Smooth muscle cell (in vitro differentiated cells): ENCODE measurements at regions not wholly inside any gene's neighbourhood (a gene's known extent, or its start where the extent isn't known, plus 50 kb on each side); places are given as distances from the start of the nearest gene placed in this dataset.

Source experiments
- DNase-seq: peaks from one replicate; lab custom pipeline; 2025; ENCODE audit not compliant: unreplicated experiment; lab: John Stamatoyannopoulos, UW
- H2AFZ ChIP-seq: fragments of 200-600 bp; sonication (generic); 2 replicates; pipeline ENCODE4 v1.6.0; 2016; ENCODE audit warnings: antibody characterized with exemption, low read depth, mild to moderate bottlenecking
- H3F3A ChIP-seq: fragments of 200-600 bp; sonication (generic); 2 replicates; pipeline ENCODE4 v1.6.0; 2017; ENCODE audit warnings: antibody characterized with exemption, low read depth
- H3K27ac ChIP-seq: fragments of 200-600 bp; sonication (generic); 2 replicates; pipeline ENCODE4 v1.5.1; 2016; ENCODE audit warnings: low read depth, mild to moderate bottlenecking
- H3K27me3 ChIP-seq: fragments of 200-600 bp; sonication (generic); 2 replicates; pipeline ENCODE4 v1.6.1; 2016; ENCODE audit warnings: low read depth, mild to moderate bottlenecking
- H3K36me3 ChIP-seq: fragments of 200-600 bp; sonication (generic); 2 replicates; pipeline ENCODE4 v1.5.1; 2016; ENCODE audit warnings: low read depth
- H3K4me1 ChIP-seq: fragments of 200-600 bp; sonication (generic); 2 replicates; pipeline ENCODE4 v1.5.1; 2016; ENCODE audit warnings: low read depth
- H3K4me2 ChIP-seq: fragments of 200-600 bp; sonication (generic); 2 replicates; pipeline ENCODE4 v1.6.0; 2016; ENCODE audit warnings: mild to moderate bottlenecking
- H3K4me3 ChIP-seq: fragments of 200-600 bp; sonication (generic); 2 replicates; pipeline ENCODE4 v1.5.1; 2016; ENCODE audit warnings: mild to moderate bottlenecking
- H3K79me2 ChIP-seq: fragments of 200-600 bp; sonication (generic); 2 replicates; pipeline ENCODE4 v1.6.0; 2016; ENCODE audit warnings: low read depth, mild to moderate bottlenecking
- H3K9ac ChIP-seq: fragments of 200-600 bp; sonication (generic); 2 replicates; pipeline ENCODE4 v1.6.0; 2016; ENCODE audit warnings: low read depth
- H3K9me3 ChIP-seq: fragments of 200-600 bp; sonication (generic); replicated peaks from 2 replicates; pipeline ENCODE4 v1.5.1; 2016; ENCODE audit warnings: low read depth
- H4K20me1 ChIP-seq: fragments of 200-600 bp; sonication (generic); 2 replicates; pipeline ENCODE4 v1.6.0; 2016; ENCODE audit warnings: low read depth
- CTCF ChIP-seq: fragments of 200-600 bp; sonication (generic); IDR thresholded peaks from 2 replicates; pipeline ENCODE4 v1.5.1; 2017; ENCODE audit warnings: borderline replicate concordance, mild to moderate bottlenecking, antibody characterized with exemption; ENCODE audit not compliant: insufficient read depth, poor library complexity, severe bottlenecking
- WGBS: methylation state at CpG from one replicate; pipeline ENCODE4 v1.1.7; 2016; ENCODE audit warnings: low lambda C conversion rate; 5-methylcytosine and 5-hydroxymethylcytosine counted together

- Histone ChIP-seq H3F3A (no peaks in the 10 kb centered on the region), H3K27me3 (no peaks in the 10 kb centered on the region), H3K4me3 (no peak overlapping the region), H3K27ac (peak overlapping the region; percentile 84), H3K4me2 (peak overlapping the region; percentile 61), H3K79me2 (no peaks in the 10 kb centered on the region), H3K4me1 (peaks cover 3% of the 10 kb centered on the region), H2AFZ (peak overlapping the region; percentile 53), H3K9me3 (no peaks in the 10 kb centered on the region), H3K9ac (peak overlapping the region; percentile 29), H3K36me3 (no peaks in the 10 kb centered on the region), H4K20me1 (no peaks in the 10 kb centered on the region)
- 0% methylated on average over 1 of the region's 1 CpG for WGBS
- DNase-seq = no peak
- TF ChIP-seq CTCF = no peak
Observed at GRCh38 chr5:122715095-122715494, 59.8 kb upstream of the SNX2 start.

GRCh38 chr5:122718611-122719010, 56.3 kb upstream of the SNX2 start:
- no peaks in the 10 kb centered on the region for H3K9me3 ChIP-seq
- TF ChIP-seq CTCF = no peak
- no peaks in the 10 kb centered on the region for H4K20me1 ChIP-seq
- H3K9ac ChIP-seq = no peak overlapping the region
- no peak overlapping the region for H3K4me2 ChIP-seq
- H2AFZ ChIP-seq = peak overlapping the region; percentile 59
- H3K4me3 ChIP-seq = no peak overlapping the region
- no peaks in the 10 kb centered on the region for H3K27me3 ChIP-seq
- H3K4me1 ChIP-seq = peaks cover 3% of the 10 kb centered on the region
- H3K36me3 ChIP-seq = no peaks in the 10 kb centered on the region
- no peak for DNase-seq
- no peaks in the 10 kb centered on the region for H3K79me2 ChIP-seq
- no peaks in the 10 kb centered on the region for H3F3A ChIP-seq
- H3K27ac ChIP-seq = no peak overlapping the region

- no peaks in the 10 kb centered on the region for H4K20me1 ChIP-seq
- H3K4me3 ChIP-seq = no peak overlapping the region
- no peak overlapping the region for H2AFZ ChIP-seq
- H3K79me2 ChIP-seq = no peaks in the 10 kb centered on the region
- no peak for TF ChIP-seq CTCF
- H3K27ac ChIP-seq = no peak overlapping the region
- no peak overlapping the region for H3K4me2 ChIP-seq
- no peaks in the 10 kb centered on the region for H3F3A ChIP-seq
- no peak for DNase-seq
- H3K9me3 ChIP-seq = no peaks in the 10 kb centered on the region
- H3K4me1 ChIP-seq = peaks cover 2% of the 10 kb centered on the region
- 95% methylated on average over 3 of the region's 3 CpGs for WGBS
- no peak overlapping the region for H3K9ac ChIP-seq
- H3K36me3 ChIP-seq = no peaks in the 10 kb centered on the region
- H3K27me3 ChIP-seq = no peaks in the 10 kb centered on the region
Observed at GRCh38 chr5:122719991-122720746, 54.7 kb upstream of the SNX2 start.

- no peaks in the 10 kb centered on the region for H3K9me3 ChIP-seq
- no peaks in the 10 kb centered on the region for H3K36me3 ChIP-seq
- no peak overlapping the region for H2AFZ ChIP-seq
- no peak overlapping the region for H3K4me3 ChIP-seq
- no peaks in the 10 kb centered on the region for H3F3A ChIP-seq
- H4K20me1 ChIP-seq = no peaks in the 10 kb centered on the region
- 94% methylated on average over 3 of the region's 3 CpGs for WGBS
- H3K27ac ChIP-seq = no peak overlapping the region
- no peaks in the 10 kb centered on the region for H3K4me1 ChIP-seq
- H3K4me2 ChIP-seq = no peak overlapping the region
- TF ChIP-seq CTCF = no peak
- H3K27me3 ChIP-seq = no peaks in the 10 kb centered on the region
- DNase-seq = no peak
- H3K79me2 ChIP-seq = no peaks in the 10 kb centered on the region
- no peak overlapping the region for H3K9ac ChIP-seq
Observed at GRCh38 chr5:122721127-122721526, 53.8 kb upstream of the SNX2 start.
